T-helper 1 cell treated with Interleukin-12 subunit alpha and Interleukin-12 subunit beta and Interleukin-4 antibody, amounts not matched to agents 30 μg/mL and 1 μg/mL, for 36 hours (primary cell): ENCODE measurements at regions not wholly inside any gene's neighbourhood (a gene's known extent, or its start where the extent isn't known, plus 50 kb on each side); places are given as distances from the start of the nearest gene placed in this dataset.

Experiments used
- H3K27ac Mint-ChIP-seq: one replicate; pipeline ENCODE4 v1.8.0; 2021; ENCODE audit warnings: mild to moderate bottlenecking, mixed read lengths
- H3K27me3 Mint-ChIP-seq: one replicate; pipeline ENCODE4 v1.8.0; 2021; ENCODE audit warnings: low read depth, mixed read lengths
- H3K36me3 Mint-ChIP-seq: one replicate; pipeline ENCODE4 v1.8.0; 2021; ENCODE audit warnings: low read depth, mixed read lengths
- H3K4me1 Mint-ChIP-seq: one replicate; pipeline ENCODE4 v1.8.0; 2021; ENCODE audit warnings: low read depth, mixed read lengths
- H3K4me3 Mint-ChIP-seq: one replicate; pipeline ENCODE4 v1.8.0; 2021; ENCODE audit warnings: mild to moderate bottlenecking, moderate library complexity, mixed read lengths
- H3K9me3 Mint-ChIP-seq: one replicate; pipeline ENCODE4 v1.8.0; 2021; ENCODE audit warnings: mixed read lengths

GRCh38 chr12:46508651-46509050 lies 136.1 kb upstream of the SLC38A2 start:
- H3K4me3 Mint-ChIP-seq = no peak overlapping the region
- H3K27ac Mint-ChIP-seq = no peak overlapping the region
- no peaks in the 10 kb centered on the region for H3K27me3 Mint-ChIP-seq
- peaks cover 9% of the 10 kb centered on the region for H3K4me1 Mint-ChIP-seq
- peaks cover 77% of the 10 kb centered on the region for H3K9me3 Mint-ChIP-seq
- peaks cover 55% of the 10 kb centered on the region for H3K36me3 Mint-ChIP-seq

DNA sequence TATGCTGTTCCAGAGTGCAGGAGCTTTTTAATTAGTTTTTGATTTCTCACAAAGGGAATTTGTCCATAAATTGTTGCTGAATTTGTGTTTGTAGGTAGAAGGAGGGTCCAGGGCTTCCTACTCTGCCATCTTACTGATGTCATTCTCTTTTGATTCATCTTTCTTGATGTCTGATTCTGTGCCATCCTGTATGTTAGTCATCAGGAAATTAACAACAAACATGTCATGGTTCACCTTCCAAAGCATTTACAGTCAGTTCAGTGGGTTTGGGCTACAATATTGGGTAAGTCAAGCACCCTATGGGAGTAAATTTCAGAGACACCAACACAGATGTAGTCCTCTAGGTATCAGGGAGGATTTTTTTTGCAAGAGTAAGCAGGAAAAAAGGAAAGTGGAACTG lies 135.2 kb upstream of the SLC38A2 start:
- Mint-ChIP-seq H3K27me3 (no peaks in the 10 kb centered on the region), H3K36me3 (peaks cover 54% of the 10 kb centered on the region), H3K27ac (no peak overlapping the region), H3K4me3 (no peak overlapping the region), H3K4me1 (peaks cover 7% of the 10 kb centered on the region), H3K9me3 (peaks cover 77% of the 10 kb centered on the region)

DNA sequence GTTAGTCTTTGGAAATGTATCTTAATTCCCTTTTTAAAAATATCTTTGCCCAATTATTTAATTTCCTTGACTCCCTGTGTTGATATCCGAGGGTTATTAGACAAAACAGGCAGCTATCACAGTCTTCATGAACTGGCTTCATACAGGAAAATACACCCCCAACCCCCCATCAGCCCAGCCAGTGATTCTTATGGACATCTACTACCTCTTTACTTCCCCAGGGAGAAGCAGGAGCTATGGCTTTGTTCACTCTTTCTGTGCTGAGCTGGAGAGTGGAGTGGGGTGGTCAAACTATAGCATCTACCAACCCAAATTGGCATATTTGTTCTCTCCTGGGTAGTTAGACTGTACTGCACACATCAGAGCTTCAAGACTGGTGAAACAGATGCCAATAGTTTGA lies 134.4 kb upstream of the SLC38A2 start:
- Mint-ChIP-seq H3K4me3 (no peak overlapping the region), H3K4me1 (peaks cover 9% of the 10 kb centered on the region), H3K27me3 (no peaks in the 10 kb centered on the region), H3K9me3 (peaks cover 82% of the 10 kb centered on the region), H3K36me3 (peaks cover 56% of the 10 kb centered on the region), H3K27ac (no peak overlapping the region)

GRCh38 chr12:46506198-46506597 lies 133.6 kb upstream of the SLC38A2 start:
- Mint-ChIP-seq H3K4me1 (peaks cover 9% of the 10 kb centered on the region), H3K27me3 (no peaks in the 10 kb centered on the region), H3K9me3 (peaks cover 84% of the 10 kb centered on the region), H3K27ac (no peak overlapping the region), H3K36me3 (peaks cover 53% of the 10 kb centered on the region), H3K4me3 (no peak overlapping the region)

DNA sequence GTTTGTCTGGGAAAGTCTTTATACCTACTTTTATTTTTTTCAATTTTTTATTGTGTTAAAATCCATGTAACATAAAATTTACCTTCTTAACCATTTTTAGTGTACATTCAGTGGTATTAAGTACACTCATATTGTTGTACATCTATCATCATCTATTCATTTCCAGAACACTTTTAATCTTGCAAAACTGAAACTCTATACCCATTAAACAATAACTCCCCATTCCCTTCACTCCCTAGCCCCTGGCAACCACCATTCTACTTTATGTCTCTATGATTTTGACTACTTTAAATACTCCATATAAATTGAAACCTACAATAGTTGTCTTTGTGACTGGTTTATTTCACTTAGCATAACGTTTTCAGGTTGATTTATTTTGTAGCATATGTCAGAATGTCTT lies 131.9 kb upstream of the SLC38A2 start:
- Mint-ChIP-seq H3K9me3 (peaks cover 82% of the 10 kb centered on the region), H3K4me3 (no peak overlapping the region), H3K27me3 (no peaks in the 10 kb centered on the region), H3K36me3 (peaks cover 52% of the 10 kb centered on the region), H3K4me1 (peaks cover 12% of the 10 kb centered on the region), H3K27ac (no peak overlapping the region)

GRCh38 chr12:46503637-46504175 lies 131.1 kb upstream of the SLC38A2 start:
- Mint-ChIP-seq H3K36me3 (peaks cover 51% of the 10 kb centered on the region), H3K4me3 (no peak overlapping the region), H3K27me3 (no peaks in the 10 kb centered on the region), H3K27ac (no peak overlapping the region), H3K4me1 (peaks cover 12% of the 10 kb centered on the region), H3K9me3 (peaks cover 76% of the 10 kb centered on the region)

GRCh38 chr12:46500673-46501072 lies 128.1 kb upstream of the SLC38A2 start:
- Mint-ChIP-seq H3K4me1 (peaks cover 6% of the 10 kb centered on the region), H3K36me3 (peaks cover 31% of the 10 kb centered on the region), H3K4me3 (no peak overlapping the region), H3K27me3 (no peaks in the 10 kb centered on the region), H3K9me3 (peaks cover 54% of the 10 kb centered on the region), H3K27ac (no peak overlapping the region)

DNA sequence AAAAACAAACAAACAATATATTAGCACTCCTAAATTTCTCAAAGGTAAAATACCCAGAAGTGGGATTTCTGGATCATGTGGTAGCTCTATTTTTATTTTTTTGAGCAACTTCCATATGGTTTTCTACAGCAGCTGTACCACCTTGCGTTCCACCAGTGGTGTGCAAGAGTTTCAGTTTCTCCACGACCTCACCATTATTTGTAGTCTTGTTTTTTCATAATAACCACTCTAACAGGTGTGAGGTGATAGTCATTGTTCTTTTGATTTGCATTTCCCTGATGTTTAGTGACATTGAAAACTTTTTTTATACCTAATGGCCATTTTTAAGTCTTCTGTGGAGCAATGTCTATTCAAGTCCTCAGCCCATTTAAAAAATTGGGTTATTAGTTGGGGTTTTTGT lies 127.3 kb upstream of the SLC38A2 start:
- Mint-ChIP-seq H3K36me3 (peaks cover 26% of the 10 kb centered on the region), H3K4me3 (no peak overlapping the region), H3K4me1 (peaks cover 6% of the 10 kb centered on the region), H3K27me3 (no peaks in the 10 kb centered on the region), H3K9me3 (peaks cover 48% of the 10 kb centered on the region), H3K27ac (no peak overlapping the region)

DNA sequence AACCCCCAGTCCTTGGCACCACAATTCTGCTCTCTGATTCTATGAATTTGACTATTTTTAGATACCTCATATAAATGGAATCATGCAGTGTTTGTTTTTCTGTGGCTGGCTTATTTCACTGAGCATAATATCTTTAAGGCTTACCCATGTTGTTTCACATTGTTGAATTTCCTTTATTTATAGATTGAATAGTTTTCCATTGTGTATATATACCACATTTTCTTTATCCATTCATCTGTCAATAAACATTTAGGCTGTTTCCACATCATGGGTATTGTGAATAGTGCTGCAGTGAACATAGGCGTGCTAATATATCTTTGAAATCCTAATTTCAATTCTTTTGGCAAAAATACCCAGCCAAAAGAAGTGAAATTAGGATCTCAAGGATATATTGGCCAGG lies 126.7 kb upstream of the SLC38A2 start:
- Mint-ChIP-seq H3K27ac (no peak overlapping the region), H3K36me3 (peaks cover 23% of the 10 kb centered on the region), H3K4me3 (no peak overlapping the region), H3K9me3 (peaks cover 43% of the 10 kb centered on the region), H3K4me1 (peaks cover 6% of the 10 kb centered on the region), H3K27me3 (no peaks in the 10 kb centered on the region)

GRCh38 chr12:46497739-46498138 lies 125.2 kb upstream of the SLC38A2 start:
- H3K27me3 Mint-ChIP-seq = no peaks in the 10 kb centered on the region
- peaks cover 4% of the 10 kb centered on the region for H3K4me1 Mint-ChIP-seq
- H3K9me3 Mint-ChIP-seq = peaks cover 32% of the 10 kb centered on the region
- H3K36me3 Mint-ChIP-seq = peaks cover 19% of the 10 kb centered on the region
- H3K4me3 Mint-ChIP-seq = no peak overlapping the region
- H3K27ac Mint-ChIP-seq = no peak overlapping the region

DNA sequence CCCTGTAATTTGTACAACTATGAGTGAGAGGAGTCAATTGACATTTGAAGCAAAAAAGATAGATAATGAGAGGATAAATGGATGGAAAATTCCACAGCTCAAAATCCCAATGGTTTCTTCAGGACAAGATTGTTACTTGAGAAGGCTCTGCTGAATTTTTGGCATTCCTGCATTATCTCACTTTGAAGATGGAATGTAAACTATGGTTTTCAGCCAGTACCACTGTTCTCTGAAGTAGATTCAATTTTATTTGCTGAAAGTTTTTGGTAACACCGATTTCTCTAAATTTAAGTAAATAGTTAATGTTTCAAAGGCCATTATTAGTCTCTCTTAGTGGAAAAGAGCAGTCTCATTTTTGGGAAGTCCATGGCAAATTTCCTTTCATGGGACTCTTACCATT lies 121.9 kb upstream of the SLC38A2 start:
- H3K36me3 Mint-ChIP-seq = peaks cover 8% of the 10 kb centered on the region
- peaks cover 4% of the 10 kb centered on the region for H3K9me3 Mint-ChIP-seq
- H3K27ac Mint-ChIP-seq = no peak overlapping the region
- no peak overlapping the region for H3K4me3 Mint-ChIP-seq
- no peaks in the 10 kb centered on the region for H3K4me1 Mint-ChIP-seq
- no peaks in the 10 kb centered on the region for H3K27me3 Mint-ChIP-seq

DNA sequence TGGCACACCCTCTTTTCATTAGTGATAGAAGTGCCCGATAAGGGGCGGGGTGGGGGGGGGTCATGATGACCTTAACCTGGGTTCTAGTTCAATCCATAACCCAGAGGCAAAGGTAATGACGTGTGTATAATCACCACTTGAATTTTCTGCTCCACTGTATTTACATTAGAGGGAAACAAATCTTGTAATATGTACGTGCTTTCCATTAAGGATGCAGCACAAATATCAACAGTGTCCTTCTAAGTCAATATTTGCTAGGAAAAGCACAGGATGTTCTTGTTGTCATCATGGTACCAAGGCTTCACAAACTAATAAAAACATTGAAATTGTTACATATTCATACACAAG lies 121.2 kb upstream of the SLC38A2 start:
- Mint-ChIP-seq H3K9me3 (peaks cover 4% of the 10 kb centered on the region), H3K4me3 (no peak overlapping the region), H3K36me3 (peaks cover 8% of the 10 kb centered on the region), H3K27me3 (no peaks in the 10 kb centered on the region), H3K27ac (no peak overlapping the region), H3K4me1 (no peaks in the 10 kb centered on the region)

- no peaks in the 10 kb centered on the region for H3K27me3 Mint-ChIP-seq
- peaks cover 3% of the 10 kb centered on the region for H3K9me3 Mint-ChIP-seq
- no peaks in the 10 kb centered on the region for H3K4me1 Mint-ChIP-seq
- H3K27ac Mint-ChIP-seq = no peak overlapping the region
- no peak overlapping the region for H3K4me3 Mint-ChIP-seq
- peaks cover 11% of the 10 kb centered on the region for H3K36me3 Mint-ChIP-seq
Measured at GRCh38 chr12:46493150-46493833, 120.7 kb upstream of the SLC38A2 start.

DNA sequence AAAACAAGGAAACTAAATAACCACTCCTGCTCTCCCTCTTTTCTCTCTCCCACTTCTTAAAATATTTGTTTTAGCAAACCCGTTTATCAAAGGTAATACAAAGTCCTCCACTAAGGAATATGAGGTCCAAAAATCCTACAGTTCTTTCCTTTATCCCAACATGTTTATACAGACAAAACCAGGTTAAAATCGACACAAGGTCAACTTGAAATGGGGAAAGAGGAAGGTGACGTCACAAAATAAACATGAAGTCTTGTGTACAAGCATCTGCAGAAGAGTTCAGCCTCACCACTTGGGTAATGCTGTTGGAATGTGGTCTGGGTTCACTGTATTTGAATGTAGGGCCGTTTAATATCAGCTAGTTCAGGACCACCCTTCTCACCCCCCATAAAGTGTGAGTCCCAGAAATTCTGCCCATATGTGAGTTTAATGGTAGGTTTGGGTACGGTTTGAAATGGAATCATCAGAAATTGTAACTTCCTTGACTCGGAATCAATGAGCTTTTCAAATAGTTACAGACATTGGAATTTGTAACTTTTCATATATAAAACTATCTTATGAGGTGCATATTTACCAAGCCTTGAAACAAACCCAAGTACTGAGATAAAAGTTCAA lies 120.0 kb upstream of the SLC38A2 start:
- H3K9me3 Mint-ChIP-seq = no peaks in the 10 kb centered on the region
- H3K36me3 Mint-ChIP-seq = peaks cover 11% of the 10 kb centered on the region
- H3K27me3 Mint-ChIP-seq = no peaks in the 10 kb centered on the region
- no peak overlapping the region for H3K27ac Mint-ChIP-seq
- no peak overlapping the region for H3K4me3 Mint-ChIP-seq
- H3K4me1 Mint-ChIP-seq = no peaks in the 10 kb centered on the region

DNA sequence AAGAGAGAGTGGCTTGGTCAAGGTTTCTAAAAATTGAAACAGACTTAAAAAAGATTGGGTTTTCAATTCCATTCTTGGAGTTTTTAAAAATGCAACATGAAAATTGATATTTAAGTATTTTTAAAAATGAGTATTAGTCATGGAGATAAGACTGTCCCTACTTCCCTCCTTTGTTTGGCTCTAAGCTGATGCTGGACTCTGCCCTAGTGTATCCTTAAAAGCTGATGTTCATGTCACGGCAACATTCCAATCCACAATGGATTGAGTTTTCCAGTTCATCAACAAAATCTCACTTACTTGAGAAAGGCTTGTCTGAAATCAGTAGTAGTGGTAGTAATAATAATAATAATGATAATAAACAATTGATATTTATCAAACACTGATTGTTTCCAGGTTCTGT lies 119.0 kb upstream of the SLC38A2 start:
- H3K36me3 Mint-ChIP-seq = peaks cover 11% of the 10 kb centered on the region
- no peaks in the 10 kb centered on the region for H3K27me3 Mint-ChIP-seq
- H3K9me3 Mint-ChIP-seq = no peaks in the 10 kb centered on the region
- no peak overlapping the region for H3K27ac Mint-ChIP-seq
- H3K4me3 Mint-ChIP-seq = no peak overlapping the region
- no peaks in the 10 kb centered on the region for H3K4me1 Mint-ChIP-seq
